ENCODE measurements at regions not wholly inside any gene's neighbourhood (a gene's known extent, or its start where the extent isn't known, plus 50 kb on each side); places are given as distances from the start of the nearest gene placed in this dataset.

DNA sequence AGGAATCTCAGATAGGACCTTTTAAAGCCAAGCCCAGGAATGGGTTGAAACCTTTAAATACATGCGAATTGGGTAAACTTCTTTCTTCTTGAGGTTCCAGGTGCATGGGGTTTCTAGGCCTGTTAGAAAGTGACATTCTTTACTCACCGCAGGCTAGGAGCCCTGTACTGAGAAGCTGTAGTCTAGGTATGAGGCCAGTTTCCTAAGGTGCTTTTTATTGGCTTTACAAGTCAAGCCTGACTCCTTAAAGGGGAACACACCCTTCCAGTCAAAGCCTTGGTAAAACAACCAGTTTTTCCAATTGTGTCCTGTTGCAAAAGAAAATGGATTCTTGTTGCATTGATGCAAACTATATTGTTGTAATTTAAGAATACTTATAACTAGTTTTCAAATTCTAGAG is 76.1 kb upstream of the ATP11B start:
- H3K4me1 ChIP-seq (ENCODE audit: insufficient read depth, low read length, poor library complexity, severe bottlenecking), result no peaks in the 10 kb centered on the region
- no peaks in the 10 kb centered on the region for H3K36me3 ChIP-seq (ENCODE audit: insufficient read depth, low read length, poor library complexity, severe bottlenecking)
- TF ChIP-seq, protein P1, sequence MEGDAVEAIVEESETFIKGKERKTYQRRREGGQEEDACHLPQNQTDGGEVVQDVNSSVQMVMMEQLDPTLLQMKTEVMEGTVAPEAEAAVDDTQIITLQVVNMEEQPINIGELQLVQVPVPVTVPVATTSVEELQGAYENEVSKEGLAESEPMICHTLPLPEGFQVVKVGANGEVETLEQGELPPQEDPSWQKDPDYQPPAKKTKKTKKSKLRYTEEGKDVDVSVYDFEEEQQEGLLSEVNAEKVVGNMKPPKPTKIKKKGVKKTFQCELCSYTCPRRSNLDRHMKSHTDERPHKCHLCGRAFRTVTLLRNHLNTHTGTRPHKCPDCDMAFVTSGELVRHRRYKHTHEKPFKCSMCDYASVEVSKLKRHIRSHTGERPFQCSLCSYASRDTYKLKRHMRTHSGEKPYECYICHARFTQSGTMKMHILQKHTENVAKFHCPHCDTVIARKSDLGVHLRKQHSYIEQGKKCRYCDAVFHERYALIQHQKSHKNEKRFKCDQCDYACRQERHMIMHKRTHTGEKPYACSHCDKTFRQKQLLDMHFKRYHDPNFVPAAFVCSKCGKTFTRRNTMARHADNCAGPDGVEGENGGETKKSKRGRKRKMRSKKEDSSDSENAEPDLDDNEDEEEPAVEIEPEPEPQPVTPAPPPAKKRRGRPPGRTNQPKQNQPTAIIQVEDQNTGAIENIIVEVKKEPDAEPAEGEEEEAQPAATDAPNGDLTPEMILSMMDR (conservative IDR thresholded peaks at IDR 0.05; ENCODE audit: low read depth, low read length), result no peak
- no peak for TF ChIP-seq EZH2 (IDR thresholded peaks at IDR 0.05; ENCODE audit: borderline replicate concordance, low read depth, low read length, poor library complexity, severe bottlenecking)
- H3K27me3 ChIP-seq (replicated peaks; ENCODE audit: insufficient read depth, low read depth, low read length, poor library complexity), result no peaks in the 10 kb centered on the region
- POLR2A ChIA-PET (ENCODE audit: low non-redundant PET), result no interaction called here
- no peak overlapping the region for H3K4me3 ChIP-seq (ENCODE audit: low read depth, low read length, poor library complexity, severe bottlenecking)
- no TSS peak for BruUV-seq (replicated peaks)
- CTCF ChIA-PET, result no interaction called here
- H3K27ac ChIP-seq (ENCODE audit: low read depth, low read length, poor library complexity, severe bottlenecking), result no peak overlapping the region
- intact Hi-C loops (cut with micrococcal nuclease; ENCODE audit: unreplicated experiment), result loop anchor here (10.0 kb wide), 2 partner anchors 188 to 468 kb away; no protein-coding TSS in a partner anchor
- H3K9me3 ChIP-seq (ENCODE audit: low read depth, low read length, poor library complexity, severe bottlenecking), result no peaks in the 10 kb centered on the region
- no peak for DNase-seq (ENCODE audit: low spot score)

DNA sequence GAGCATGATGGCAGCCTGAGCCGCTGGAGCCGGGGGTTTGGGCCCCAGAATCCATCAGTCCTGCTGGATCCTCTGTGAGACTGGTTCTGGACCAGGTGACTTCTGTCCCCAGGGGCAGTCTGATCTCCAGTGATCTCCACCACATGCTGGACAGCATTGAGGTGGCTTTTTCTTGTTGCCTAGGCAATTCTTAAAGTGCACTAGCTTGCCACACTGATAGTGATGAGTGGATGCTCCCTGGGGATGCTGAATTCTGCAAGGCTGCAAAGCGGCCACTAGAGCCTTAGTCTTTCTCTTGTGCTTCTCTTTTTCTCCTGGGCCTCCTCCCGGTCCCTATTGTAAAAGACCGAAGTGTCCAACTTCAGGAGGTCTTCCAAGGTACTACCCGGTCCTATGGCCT is 70.4 kb upstream of the ATP11B start:
- POLR2A ChIA-PET (ENCODE audit: low non-redundant PET), result no interaction called here
- intact Hi-C loops (cut with micrococcal nuclease; ENCODE audit: unreplicated experiment), result no loop called here
- BruUV-seq (replicated peaks), result no TSS peak
- Histone ChIP-seq H3K27me3 (replicated peaks; ENCODE audit: insufficient read depth, low read depth, low read length, poor library complexity) (no peaks in the 10 kb centered on the region), H3K4me1 (ENCODE audit: insufficient read depth, low read length, poor library complexity, severe bottlenecking) (no peaks in the 10 kb centered on the region), H3K4me3 (ENCODE audit: low read depth, low read length, poor library complexity, severe bottlenecking) (no peak overlapping the region), H3K27ac (ENCODE audit: low read depth, low read length, poor library complexity, severe bottlenecking) (no peak overlapping the region), H3K36me3 (ENCODE audit: insufficient read depth, low read length, poor library complexity, severe bottlenecking) (no peaks in the 10 kb centered on the region), H3K9me3 (ENCODE audit: low read depth, low read length, poor library complexity, severe bottlenecking) (no peaks in the 10 kb centered on the region)
- no peak for DNase-seq (ENCODE audit: low spot score)
- CTCF ChIA-PET, result interaction anchor here (0.6 kb wide), 1 partner anchor 185 kb away, joined by 5 read pairs; no protein-coding TSS in a partner anchor
- TF ChIP-seq EZH2 (IDR thresholded peaks at IDR 0.05; ENCODE audit: borderline replicate concordance, low read depth, low read length, poor library complexity, severe bottlenecking), result no peak
- TF ChIP-seq, protein P1 (conservative IDR thresholded peaks at IDR 0.05; ENCODE audit: low read depth, low read length), result no peak

DNA sequence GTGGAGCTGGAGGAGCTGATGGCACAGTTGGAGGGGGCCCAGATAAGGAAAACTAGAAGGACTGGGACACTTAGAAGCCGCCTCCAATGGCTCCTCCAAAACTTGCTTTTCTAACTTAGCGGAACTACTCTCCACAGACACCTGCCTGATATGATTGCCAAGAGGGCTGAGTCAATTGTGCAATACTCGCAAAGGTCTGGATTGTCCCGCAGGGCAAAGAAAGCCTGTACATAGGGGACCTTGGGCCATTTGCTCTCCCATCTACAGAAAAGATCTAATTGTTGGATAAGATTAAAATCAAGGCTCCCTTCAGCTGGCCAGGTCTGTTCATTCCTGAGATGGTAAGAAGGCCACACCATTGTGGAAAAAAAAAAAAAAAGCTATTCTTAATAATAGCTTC is 69.7 kb upstream of the ATP11B start:
- Histone ChIP-seq H3K36me3 (ENCODE audit: insufficient read depth, low read length, poor library complexity, severe bottlenecking) (no peaks in the 10 kb centered on the region), H3K27ac (ENCODE audit: low read depth, low read length, poor library complexity, severe bottlenecking) (no peak overlapping the region), H3K4me1 (ENCODE audit: insufficient read depth, low read length, poor library complexity, severe bottlenecking) (no peaks in the 10 kb centered on the region), H3K9me3 (ENCODE audit: low read depth, low read length, poor library complexity, severe bottlenecking) (no peaks in the 10 kb centered on the region), H3K4me3 (ENCODE audit: low read depth, low read length, poor library complexity, severe bottlenecking) (no peak overlapping the region), H3K27me3 (replicated peaks; ENCODE audit: insufficient read depth, low read depth, low read length, poor library complexity) (no peaks in the 10 kb centered on the region)
- intact Hi-C loops (cut with micrococcal nuclease; ENCODE audit: unreplicated experiment), result no loop called here
- no peak for TF ChIP-seq EZH2 (IDR thresholded peaks at IDR 0.05; ENCODE audit: borderline replicate concordance, low read depth, low read length, poor library complexity, severe bottlenecking)
- TF ChIP-seq, protein P1 (conservative IDR thresholded peaks at IDR 0.05; ENCODE audit: low read depth, low read length), result no peak
- ChIA-PET POLR2A (ENCODE audit: low non-redundant PET) (no interaction called here), CTCF (no interaction called here)
- no peak for DNase-seq (ENCODE audit: low spot score)
- BruUV-seq (replicated peaks), result no TSS peak
